Lower lobe of right lung (tissue), 2 donors: ENCODE measurements at regions not wholly inside any gene's neighbourhood (a gene's known extent, or its start where the extent isn't known, plus 50 kb on each side); places are given as distances from the start of the nearest gene placed in this dataset.

Experiments
- ATAC-seq, 2 donors: fragments of 200-7000 bp; cut with Tn5 transposase; one replicate each; pipeline ENCODE4 v1.9.1; 2020 to 2022; ENCODE audit warnings: mild to moderate bottlenecking in 2 of 2, moderate library complexity in 2 of 2
- DNase-seq: peaks from one replicate; pipeline ENCODE4 v3.0.0-alpha.2; 2020
- H3K27ac ChIP-seq: fragments of 200-600 bp; one replicate; pipeline ENCODE4 v1.8.0; 2022
- H3K27me3 ChIP-seq: fragments of 200-600 bp; one replicate; pipeline ENCODE4 v1.8.0; 2022; ENCODE audit warnings: low read depth
- H3K36me3 ChIP-seq: fragments of 200-600 bp; one replicate; pipeline ENCODE4 v1.8.0; 2022; ENCODE audit warnings: mild to moderate bottlenecking
- H3K4me1 ChIP-seq: fragments of 200-600 bp; one replicate; pipeline ENCODE4 v1.8.0; 2022
- H3K4me3 ChIP-seq: fragments of 200-600 bp; one replicate; pipeline ENCODE4 v1.8.0; 2022; ENCODE audit warnings: mild to moderate bottlenecking
- H3K9me3 ChIP-seq: fragments of 200-600 bp; one replicate; pipeline ENCODE4 v1.8.0; 2022
- CTCF ChIP-seq: fragments of 200-600 bp; IDR thresholded peaks from one replicate; pipeline ENCODE4 v1.8.0; 2022; ENCODE audit warnings: antibody characterized with exemption, mild to moderate bottlenecking
- intact Hi-C: fragments of 100-400 bp; cut with DNase I; formaldehyde crosslinking; loops from one replicate; pipeline ENCODE4 v1.11.0; 2022
- donor health status: DM: no; HTN: yes; CAD: no; lungs with severe emphysema.

- ATAC-seq (no peak), DNase-seq (no peak)
- TF ChIP-seq CTCF = no peak
- H3K9me3 ChIP-seq = no peaks in the 10 kb centered on the region
- intact Hi-C loops = no loop called here
- H3K27ac ChIP-seq = no peak overlapping the region
- H3K4me3 ChIP-seq = no peak overlapping the region
- no peaks in the 10 kb centered on the region for H3K27me3 ChIP-seq
- peaks cover 8% of the 10 kb centered on the region for H3K4me1 ChIP-seq
- no peaks in the 10 kb centered on the region for H3K36me3 ChIP-seq
Observed at GRCh38 chrX:96430756-96431455, 253.7 kb upstream of the DIAPH2 start.

- Histone ChIP-seq H3K36me3 (no peaks in the 10 kb centered on the region), H3K9me3 (no peaks in the 10 kb centered on the region), H3K4me3 (no peak overlapping the region), H3K4me1 (peaks cover 8% of the 10 kb centered on the region), H3K27me3 (no peaks in the 10 kb centered on the region), H3K27ac (no peak overlapping the region)
- TF ChIP-seq CTCF = no peak
- DNase-seq = no peak
- ATAC-seq = no peak
- intact Hi-C loops = no loop called here
Observed at GRCh38 chrX:96432647-96433046, 252.0 kb upstream of the DIAPH2 start.

DNA sequence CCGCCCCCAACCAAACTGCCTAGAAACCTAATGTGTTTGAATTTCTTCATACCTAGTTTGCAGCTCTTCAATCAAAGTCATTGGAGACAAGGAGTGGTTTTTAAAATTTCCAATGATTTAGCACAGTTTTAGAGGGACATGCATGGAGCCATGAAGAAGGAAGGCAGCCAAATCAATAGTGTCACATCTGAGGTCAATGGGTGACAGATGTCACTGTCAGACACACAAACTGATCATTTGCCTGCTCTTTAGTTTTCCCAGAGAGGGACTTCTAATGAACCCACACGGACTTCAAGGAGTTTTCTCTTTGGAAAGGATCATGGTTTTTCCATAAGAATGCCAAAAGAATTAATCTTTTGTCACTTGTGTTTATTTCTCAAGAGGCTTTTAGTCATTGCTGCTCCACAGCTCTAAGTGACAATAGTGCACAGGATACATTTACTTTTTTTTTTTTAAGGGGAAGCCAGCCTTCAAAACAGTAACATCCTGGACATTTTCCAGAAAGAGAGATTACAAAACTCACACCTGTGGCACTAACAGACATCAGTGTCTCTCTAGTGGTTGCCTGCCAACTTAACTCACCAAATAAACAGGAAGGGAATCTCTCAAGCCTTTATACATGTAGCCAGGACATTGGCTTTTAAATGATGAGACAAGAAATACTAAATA lies 251.1 kb upstream of the DIAPH2 start:
- TF ChIP-seq CTCF = no peak
- Histone ChIP-seq H3K9me3 (no peaks in the 10 kb centered on the region), H3K4me1 (peaks cover 8% of the 10 kb centered on the region), H3K27me3 (no peaks in the 10 kb centered on the region), H3K36me3 (no peaks in the 10 kb centered on the region), H3K27ac (no peak overlapping the region), H3K4me3 (no peak overlapping the region)
- no peak for ATAC-seq
- intact Hi-C loops = no loop called here
- no peak for DNase-seq

GRCh38 chrX:96435378-96436035 lies 249.1 kb upstream of the DIAPH2 start:
- Histone ChIP-seq H3K27me3 (no peaks in the 10 kb centered on the region), H3K9me3 (no peaks in the 10 kb centered on the region), H3K27ac (no peak overlapping the region), H3K4me3 (no peak overlapping the region), H3K36me3 (no peaks in the 10 kb centered on the region), H3K4me1 (peaks cover 8% of the 10 kb centered on the region)
- no peak for ATAC-seq
- intact Hi-C loops = no loop called here
- DNase-seq = no peak
- no peak for TF ChIP-seq CTCF

DNA sequence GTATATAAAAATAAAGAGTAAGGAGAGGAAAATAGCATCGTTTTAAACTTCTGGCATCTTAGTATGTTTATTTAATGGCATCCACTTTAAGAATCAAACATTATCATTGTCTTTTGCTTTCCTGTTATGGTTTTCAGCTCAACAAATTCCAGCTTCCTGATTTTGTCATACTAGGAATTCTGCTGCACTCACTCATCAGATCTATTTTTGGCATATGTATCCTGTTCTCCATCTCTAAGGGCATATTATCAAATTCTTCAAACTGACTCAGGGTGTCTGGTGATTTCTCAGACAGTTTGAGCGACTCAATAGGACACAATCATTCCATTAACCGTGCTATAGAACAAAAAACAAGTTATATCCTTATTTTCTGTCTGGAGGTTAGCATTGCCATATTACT lies 248.5 kb upstream of the DIAPH2 start:
- H3K27ac ChIP-seq = no peak overlapping the region
- no peak overlapping the region for H3K4me3 ChIP-seq

More for the DNA sequence above, 248.5 kb upstream of the DIAPH2 start:
- H3K9me3 ChIP-seq = no peaks in the 10 kb centered on the region
- DNase-seq (no peak), ATAC-seq (no peak)
- no peaks in the 10 kb centered on the region for H3K36me3 ChIP-seq
- no peak for TF ChIP-seq CTCF
- intact Hi-C loops = no loop called here
- peaks cover 8% of the 10 kb centered on the region for H3K4me1 ChIP-seq
- H3K27me3 ChIP-seq = no peaks in the 10 kb centered on the region
